ENCODE measurements at regions not wholly inside any gene's neighbourhood (a gene's known extent, or its start where the extent isn't known, plus 50 kb on each side); places are given as distances from the start of the nearest gene placed in this dataset.

- no peak for TF ChIP-seq POLR2A (IDR thresholded peaks at IDR 0.05)
- TF ChIP-seq CTCF (IDR thresholded peaks at IDR 0.05 in 4 of 5, conservative IDR thresholded peaks at IDR 0.05 in 1 of 5), result no peak
- no peak overlapping the region for H3K27ac ChIP-seq
Measured at GRCh38 chr4:94000559-94000958, 172.0 kb downstream of the ATOH1 start.

GRCh38 chr4:94006932-94007331 is 178.4 kb downstream of the ATOH1 start:
- no peak for DNase-seq
- Histone ChIP-seq H3K4me1 (no peaks in the 10 kb centered on the region), H3K27ac (no peak overlapping the region), H3K27me3 (no peaks in the 10 kb centered on the region), H3K36me3 (no peaks in the 10 kb centered on the region), H3K9me3 (no peaks in the 10 kb centered on the region), H3K4me3 (no peak overlapping the region)
- ATAC-seq, result no peak
- in situ Hi-C loops (cut with MboI; ENCODE audit: low sequenced_read_pairs in 4 of 4), result no loop called here
- intact Hi-C loops (cut with DNase I; ENCODE audit: low total_unique reads), result no loop called here
- TF ChIP-seq POLR2A (IDR thresholded peaks at IDR 0.05), result no peak
- TF ChIP-seq CTCF (IDR thresholded peaks at IDR 0.05 in 4 of 5, conservative IDR thresholded peaks at IDR 0.05 in 1 of 5), result no peak

More at GRCh38 chr4:94000559-94000958, 172.0 kb downstream of the ATOH1 start:
- Histone ChIP-seq H3K4me1 (no peaks in the 10 kb centered on the region), H3K9me3 (no peaks in the 10 kb centered on the region), H3K27me3 (no peaks in the 10 kb centered on the region), H3K36me3 (no peaks in the 10 kb centered on the region), H3K4me3 (no peak overlapping the region)
- in situ Hi-C loops (cut with MboI; ENCODE audit: low sequenced_read_pairs in 4 of 4), result no loop called here
- ATAC-seq, result no peak
- no peak for DNase-seq
- intact Hi-C loops (cut with DNase I; ENCODE audit: low total_unique reads), result no loop called here

- H3K27me3 ChIP-seq, result no peaks in the 10 kb centered on the region
- DNase-seq (no peak), ATAC-seq (no peak)
- no peak overlapping the region for H3K27ac ChIP-seq
- in situ Hi-C loops (cut with MboI; ENCODE audit: low sequenced_read_pairs in 4 of 4), result no loop called here
- intact Hi-C loops (cut with DNase I; ENCODE audit: low total_unique reads), result no loop called here
- H3K4me3 ChIP-seq, result no peak overlapping the region
- TF ChIP-seq CTCF (IDR thresholded peaks at IDR 0.05 in 4 of 5, conservative IDR thresholded peaks at IDR 0.05 in 1 of 5) (no peak), POLR2A (IDR thresholded peaks at IDR 0.05) (no peak)
- no peaks in the 10 kb centered on the region for H3K36me3 ChIP-seq
- H3K9me3 ChIP-seq, result no peaks in the 10 kb centered on the region
- no peaks in the 10 kb centered on the region for H3K4me1 ChIP-seq
Measured at GRCh38 chr4:94011190-94011589, 182.6 kb downstream of the ATOH1 start.

GRCh38 chr4:94014484-94015136 is 186.1 kb downstream of the ATOH1 start:
- TF ChIP-seq POLR2A (IDR thresholded peaks at IDR 0.05) (no peak), CTCF (IDR thresholded peaks at IDR 0.05 in 4 of 5, conservative IDR thresholded peaks at IDR 0.05 in 1 of 5) (no peak)
- in situ Hi-C loops (cut with MboI; ENCODE audit: low sequenced_read_pairs in 4 of 4) (no loop called here), intact Hi-C loops (cut with DNase I; ENCODE audit: low total_unique reads) (no loop called here)
- no peak overlapping the region for H3K27ac ChIP-seq
- H3K36me3 ChIP-seq, result no peaks in the 10 kb centered on the region
- no peaks in the 10 kb centered on the region for H3K4me1 ChIP-seq
- no peak overlapping the region for H3K4me3 ChIP-seq
- H3K9me3 ChIP-seq, result no peaks in the 10 kb centered on the region
- H3K27me3 ChIP-seq, result no peaks in the 10 kb centered on the region
- ATAC-seq, result no peak
- no peak for DNase-seq

- H3K4me3 ChIP-seq, result no peak overlapping the region
- no peaks in the 10 kb centered on the region for H3K27me3 ChIP-seq
- intact Hi-C loops (cut with DNase I; ENCODE audit: low total_unique reads) (no loop called here), in situ Hi-C loops (cut with MboI; ENCODE audit: low sequenced_read_pairs in 4 of 4) (no loop called here)
- ATAC-seq (no peak), DNase-seq (no peak)
- no peaks in the 10 kb centered on the region for H3K9me3 ChIP-seq
- H3K4me1 ChIP-seq, result no peaks in the 10 kb centered on the region
- H3K36me3 ChIP-seq, result no peaks in the 10 kb centered on the region
- H3K27ac ChIP-seq, result no peak overlapping the region
- TF ChIP-seq POLR2A (IDR thresholded peaks at IDR 0.05) (no peak), CTCF (IDR thresholded peaks at IDR 0.05 in 4 of 5, conservative IDR thresholded peaks at IDR 0.05 in 1 of 5) (no peak)
Measured at GRCh38 chr4:94015956-94016355, 187.4 kb downstream of the ATOH1 start.

Measured in gastrocnemius medialis (tissue), 4 donors.